Ishikawa (cell line): ENCODE measurements at regions not wholly inside any gene's neighbourhood (a gene's known extent, or its start where the extent isn't known, plus 50 kb on each side); places are given as distances from the start of the nearest gene placed in this dataset.

ENCODE experiments used
- EP300 ChIP-seq: IDR thresholded peaks from 2 replicates; pipeline ENCODE4 v1.6.1; 2012; ENCODE audit warnings: borderline replicate concordance
- NFIC ChIP-seq: IDR thresholded peaks from 2 replicates; pipeline ENCODE4 v1.6.1; 2012
- TAF1 ChIP-seq: IDR thresholded peaks from 2 replicates; pipeline ENCODE4 v1.6.1; 2012; ENCODE audit warnings: low read depth, mild to moderate bottlenecking

DNA sequence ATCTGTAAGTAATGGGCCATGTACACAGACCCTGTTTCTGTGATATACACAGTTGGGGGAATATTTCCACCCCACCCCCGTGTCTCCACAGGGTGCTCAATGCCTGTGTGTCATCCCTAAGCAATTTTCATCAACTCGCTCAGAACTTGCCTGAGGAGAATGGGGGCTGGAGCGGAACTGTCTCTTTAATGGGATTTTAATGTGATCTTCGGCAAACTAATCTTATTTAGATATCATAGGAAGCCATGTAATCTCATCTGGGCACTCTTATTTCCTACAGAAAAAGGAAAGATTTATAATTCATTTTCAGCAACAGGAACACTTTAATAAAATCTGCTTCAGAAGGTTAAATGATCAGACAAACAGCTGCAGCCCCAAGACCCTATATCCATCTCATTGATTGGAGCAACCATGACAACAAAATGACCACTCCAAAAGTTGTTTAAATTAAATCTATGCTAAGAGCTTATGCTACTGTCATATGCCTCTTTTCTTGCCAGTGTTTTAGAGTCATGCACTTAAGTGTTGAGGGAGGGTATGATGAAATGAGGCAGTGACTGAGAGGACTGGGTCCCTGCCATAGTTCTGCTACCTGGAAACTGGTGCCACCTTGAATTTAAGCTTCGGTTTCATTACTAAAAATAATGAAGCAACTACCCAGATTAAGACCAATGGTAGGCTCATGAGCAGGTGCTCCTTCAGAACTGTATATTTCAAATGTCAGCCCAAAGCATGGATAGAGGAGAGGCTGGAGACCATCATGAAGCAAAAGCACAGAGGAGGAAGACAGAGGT is 183.1 kb upstream of the DDX18 start:
- TF ChIP-seq TAF1 (no peak), NFIC (no peak), EP300 (no peak)
